GM18511 (cell line): ENCODE measurements at regions not wholly inside any gene's neighbourhood (a gene's known extent, or its start where the extent isn't known, plus 50 kb on each side); places are given as distances from the start of the nearest gene placed in this dataset.

Experiments
- ATAC-seq: cut with Tn5 transposase; IDR thresholded peaks from one replicate; pipeline ENCODE4 v1.9.1; 2021; ENCODE audit warnings: mild to moderate bottlenecking, moderate library complexity; ENCODE audit not compliant: unreplicated experiment

DNA sequence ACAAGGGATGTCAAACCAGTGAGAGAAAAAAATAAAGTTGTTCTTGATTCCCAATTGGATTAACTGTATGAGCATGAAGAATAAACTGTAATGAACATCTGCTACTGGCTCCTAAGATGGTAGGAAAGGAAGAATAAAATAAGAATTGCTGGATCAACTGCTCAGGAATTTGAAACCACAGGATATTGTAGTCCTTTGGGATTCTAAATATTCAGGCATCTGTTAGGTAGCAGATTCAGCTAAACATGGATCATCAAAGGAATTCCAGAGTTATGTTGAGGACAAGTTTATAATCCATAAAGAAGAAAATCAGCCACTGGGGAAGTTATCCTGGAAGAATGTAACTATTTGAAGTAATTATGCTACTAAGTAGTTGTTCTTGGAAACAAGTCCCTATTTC lies 65.8 kb downstream of the ISL1 start:
- no peak for ATAC-seq

DNA sequence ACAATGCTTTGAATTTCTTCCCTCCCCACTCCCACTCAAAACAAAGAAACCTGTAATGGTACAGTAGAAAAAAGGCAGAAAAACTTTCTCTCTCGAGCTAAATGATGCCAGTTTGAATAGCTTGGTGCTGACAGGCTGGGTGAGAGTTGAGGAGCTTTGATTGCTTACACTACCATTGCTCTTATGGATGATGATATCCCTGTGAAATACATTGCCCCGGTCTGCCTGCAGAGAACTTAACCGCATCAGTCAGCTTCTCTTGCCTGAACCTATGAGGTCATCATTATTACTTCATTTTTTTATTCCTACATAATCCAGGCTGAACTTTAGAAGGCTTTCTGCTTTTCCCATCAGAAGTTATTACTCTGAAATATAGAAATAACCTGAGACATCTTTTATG lies 69.3 kb downstream of the ISL1 start:
- no peak for ATAC-seq

DNA sequence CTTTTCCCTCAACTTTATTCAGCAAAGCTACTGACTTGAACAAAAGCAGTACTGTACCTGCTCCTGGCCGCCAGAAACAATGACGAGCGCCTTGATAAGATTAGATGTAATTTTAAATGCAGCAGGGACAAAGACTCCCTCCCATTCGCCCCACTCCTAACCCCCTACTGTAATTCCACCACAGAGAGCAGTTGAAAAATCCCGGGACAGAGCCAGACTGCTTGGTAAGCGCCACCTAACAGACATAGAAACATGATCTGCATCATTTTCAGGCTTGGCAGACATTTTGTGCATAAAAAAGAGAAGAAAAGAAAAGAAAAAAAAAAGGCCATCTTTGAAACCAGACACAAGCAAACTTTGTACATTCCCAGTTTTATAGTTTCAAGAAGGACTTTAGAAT lies 81.9 kb downstream of the ISL1 start:
- ATAC-seq = no peak

DNA sequence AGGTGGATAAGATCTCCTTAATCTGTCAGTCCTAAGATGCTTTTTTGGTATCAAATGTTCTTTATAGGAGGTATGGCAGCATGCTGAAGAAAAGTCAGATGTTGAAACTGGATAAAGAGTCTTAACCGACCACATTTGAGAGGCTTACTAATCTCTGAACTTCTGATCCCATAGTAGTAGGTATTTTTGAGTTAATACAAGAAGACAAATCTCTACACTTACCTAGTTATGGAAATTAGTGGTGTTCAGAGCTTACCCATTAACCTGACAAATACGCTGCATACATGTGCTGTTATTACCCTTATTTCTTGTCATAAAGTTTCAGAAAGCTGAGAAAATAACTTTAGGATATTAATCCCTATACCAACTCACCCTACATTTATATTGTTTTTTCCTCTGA lies 83.0 kb downstream of the ISL1 start:
- no peak for ATAC-seq

DNA sequence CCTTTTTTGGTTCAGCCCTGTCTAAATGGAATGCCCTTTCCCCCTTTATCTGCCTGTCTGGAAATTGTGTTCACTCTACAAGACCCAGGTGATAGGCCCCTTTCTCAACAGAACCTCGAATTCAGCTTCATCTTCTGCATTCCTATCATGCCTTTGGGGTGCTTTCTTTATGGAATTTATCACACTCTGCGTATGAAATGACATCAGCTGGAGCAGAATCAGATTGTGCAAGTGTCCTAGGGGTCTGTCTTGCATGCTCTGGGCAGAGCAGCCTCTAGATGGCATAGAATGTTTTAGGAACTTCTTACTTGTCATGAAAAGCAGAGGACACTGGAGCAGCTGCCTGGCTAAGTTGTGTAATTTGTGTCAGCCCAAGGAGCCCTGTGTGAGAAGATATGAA lies 84.9 kb downstream of the ISL1 start:
- ATAC-seq = no peak

DNA sequence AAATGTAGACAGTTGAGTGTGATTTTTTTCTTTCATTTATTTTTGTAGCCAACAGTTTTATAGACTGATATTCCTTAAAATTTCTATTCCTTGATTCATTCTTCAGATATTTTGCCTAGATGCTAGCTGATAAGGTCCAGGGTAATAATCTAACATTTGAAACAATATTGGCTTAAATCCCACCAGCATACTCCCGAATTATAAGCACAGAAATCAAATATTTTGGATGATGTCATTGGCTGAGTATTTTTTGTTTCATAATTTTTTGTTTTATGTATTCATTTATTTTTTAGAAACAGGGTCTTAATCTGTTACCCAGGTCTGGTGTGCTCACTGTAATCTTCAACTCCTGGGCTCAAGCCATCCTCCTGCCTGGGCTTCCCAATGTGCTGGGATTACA lies 88.4 kb downstream of the ISL1 start:
- no peak for ATAC-seq

DNA sequence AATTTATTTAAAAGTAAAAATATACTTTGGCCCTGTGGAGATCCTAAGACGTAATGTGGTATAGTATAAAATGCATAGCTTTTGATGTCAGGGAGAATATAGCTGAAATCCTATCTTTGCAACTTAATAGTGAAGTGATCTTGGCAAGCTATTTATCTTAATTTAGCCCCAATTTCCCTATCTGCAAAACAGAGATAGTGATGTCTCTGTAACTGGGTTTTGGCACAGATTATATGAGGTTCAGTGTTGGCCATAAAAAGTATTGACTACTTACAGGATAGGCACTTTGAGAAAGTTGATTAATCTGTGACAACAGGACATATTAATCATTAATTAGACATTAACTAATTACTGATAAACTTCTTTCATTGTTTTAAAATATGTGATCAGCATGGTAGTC lies 89.2 kb downstream of the ISL1 start:
- ATAC-seq = no peak

DNA sequence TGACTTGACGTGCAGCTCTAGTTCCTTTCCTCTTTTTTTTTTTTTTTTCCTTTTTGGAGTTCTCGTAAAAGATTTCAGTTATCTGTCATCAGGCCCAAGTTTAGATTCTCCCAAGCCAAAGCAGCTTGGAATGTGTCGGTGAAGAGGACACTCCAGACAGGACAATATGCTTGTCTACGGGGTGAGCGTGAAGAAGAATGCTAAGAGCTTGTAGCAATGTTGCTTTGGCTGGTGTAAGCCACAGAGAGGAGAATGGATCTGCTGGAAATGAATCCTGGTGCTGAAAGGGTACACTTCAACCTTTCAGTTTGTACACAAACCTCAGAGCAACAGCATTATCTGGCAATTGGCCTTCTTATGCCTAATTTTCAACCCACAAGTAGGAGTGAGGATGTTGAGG lies 92.4 kb downstream of the ISL1 start:
- no peak for ATAC-seq

DNA sequence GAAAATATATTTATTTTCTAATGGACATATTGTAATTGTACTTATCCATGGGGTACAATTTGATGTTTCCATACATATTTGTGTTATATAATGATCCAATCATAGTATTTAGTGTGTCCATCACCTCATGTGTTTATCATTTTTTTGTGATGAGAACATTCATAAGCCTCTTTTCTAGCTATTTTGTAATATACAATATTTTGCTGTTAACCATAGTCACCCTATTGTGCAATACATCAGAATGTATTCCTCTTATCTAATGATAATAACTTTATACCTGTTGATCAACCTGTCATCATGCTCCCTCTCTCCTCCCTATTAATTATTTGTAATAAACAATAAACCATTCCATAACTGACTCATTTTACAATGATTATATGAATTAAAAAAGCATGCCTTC lies 93.2 kb downstream of the ISL1 start:
- no peak for ATAC-seq

DNA sequence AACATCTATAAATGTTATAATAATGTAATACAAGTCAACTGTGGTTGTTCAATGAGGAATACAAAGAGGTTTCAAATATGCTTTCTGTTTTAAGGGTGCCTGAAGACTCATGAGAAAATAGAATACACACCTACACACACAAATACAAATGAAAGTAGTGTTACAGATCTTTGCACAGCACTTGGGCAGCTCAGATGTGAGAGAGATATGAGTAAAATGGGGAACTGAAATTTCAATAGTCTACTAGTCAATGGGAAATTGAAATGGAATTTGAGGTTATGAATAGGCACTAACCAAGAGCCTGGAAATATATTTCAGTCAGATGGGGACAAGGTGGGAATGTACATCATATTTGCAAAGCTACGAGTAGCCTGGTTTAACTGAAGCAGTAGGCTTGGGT lies 96.6 kb downstream of the ISL1 start:
- peak; percentile 73 for ATAC-seq

DNA sequence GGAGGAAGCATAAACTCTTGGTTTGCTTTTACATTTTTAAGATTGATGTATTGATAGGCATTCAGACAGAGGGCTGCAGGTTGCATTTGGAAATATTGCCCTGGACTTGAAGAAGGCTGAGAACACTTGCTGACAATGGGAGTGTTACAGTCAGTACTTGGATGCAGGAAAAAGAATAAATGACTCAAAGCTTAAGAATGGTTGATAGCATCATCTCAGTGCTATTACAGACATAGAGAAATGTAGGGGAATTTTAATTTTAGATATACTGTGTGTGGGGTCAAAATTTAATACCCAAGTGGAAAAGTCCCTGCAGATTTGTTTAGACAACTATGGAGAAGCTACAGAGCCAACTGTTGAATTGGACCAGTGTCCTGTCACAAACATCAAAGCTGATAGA lies 101.1 kb downstream of the ISL1 start:
- no peak for ATAC-seq

DNA sequence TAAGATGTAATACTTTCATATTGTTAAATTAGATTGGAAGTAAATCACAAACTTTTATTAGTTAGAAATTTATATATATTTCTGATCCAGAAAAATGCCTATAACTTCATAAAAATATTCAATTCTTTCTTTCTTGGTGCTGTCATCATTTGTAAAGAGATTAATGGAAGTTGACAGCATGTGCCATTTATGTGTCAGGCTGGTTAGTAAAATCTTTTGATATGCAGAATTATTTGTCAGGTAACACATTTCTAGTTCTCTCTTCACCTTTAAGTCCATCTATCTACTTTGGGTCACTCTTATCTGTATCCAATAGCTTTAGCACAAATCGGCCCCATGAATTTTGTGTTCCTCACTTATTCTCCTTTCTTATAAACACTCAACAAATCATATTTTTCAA lies 102.9 kb downstream of the ISL1 start:
- no peak for ATAC-seq

DNA sequence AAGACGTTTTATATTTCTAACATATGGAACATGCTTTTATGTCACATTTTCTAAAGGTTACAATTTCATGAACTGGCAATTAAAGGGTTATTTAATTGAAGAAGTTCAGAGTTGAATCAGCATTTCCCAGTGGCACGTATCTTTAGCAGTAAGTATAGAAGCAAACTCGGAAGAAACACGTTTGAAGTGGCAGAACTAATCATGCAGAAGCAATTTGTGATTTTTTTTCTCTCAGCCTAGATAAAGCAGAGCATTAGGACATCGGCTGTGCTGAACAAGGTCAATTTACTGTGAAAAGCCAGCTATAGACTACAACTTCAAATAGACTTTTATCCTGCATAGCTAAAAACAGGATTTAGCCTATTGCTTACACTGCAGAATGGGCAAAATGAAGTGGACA lies 104.7 kb downstream of the ISL1 start:
- ATAC-seq = no peak

DNA sequence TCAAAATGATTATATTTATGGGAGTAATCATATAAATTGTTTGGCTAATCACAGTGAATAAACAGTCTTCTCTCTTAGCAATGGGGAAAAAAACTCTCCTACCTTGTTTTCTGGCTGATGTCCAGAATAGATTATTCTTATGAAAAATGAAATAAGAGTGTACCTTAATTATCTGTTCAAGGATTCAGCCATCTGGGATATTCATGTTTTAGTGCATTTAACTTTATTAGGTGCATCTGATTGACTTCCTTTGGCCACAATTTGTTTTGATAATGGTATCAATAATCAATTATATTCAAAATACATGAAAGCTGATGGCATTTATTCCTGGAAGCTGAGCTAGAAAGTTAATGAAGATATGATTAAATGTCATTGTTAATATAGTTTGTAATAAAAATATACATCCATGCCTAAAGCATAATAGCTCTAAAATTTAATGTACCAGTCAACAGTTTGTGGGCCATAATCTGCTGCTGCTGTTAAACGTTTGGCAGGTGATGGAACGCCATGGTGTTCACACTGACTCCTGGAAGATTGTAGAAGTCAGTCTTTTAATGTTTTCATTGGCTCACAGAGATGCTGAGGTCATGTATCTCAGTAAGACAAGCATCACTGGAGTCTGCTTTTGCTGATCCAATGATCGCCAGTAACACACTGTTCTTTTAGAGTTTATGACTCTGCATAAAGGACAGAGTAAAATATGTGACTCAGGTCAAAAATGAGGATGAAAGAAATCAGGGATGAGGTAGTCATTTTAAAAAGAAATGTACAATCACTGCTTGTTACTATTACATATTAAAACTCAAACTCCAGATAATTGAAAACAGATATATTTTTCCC lies 105.8 kb downstream of the ISL1 start:
- ATAC-seq = no peak

DNA sequence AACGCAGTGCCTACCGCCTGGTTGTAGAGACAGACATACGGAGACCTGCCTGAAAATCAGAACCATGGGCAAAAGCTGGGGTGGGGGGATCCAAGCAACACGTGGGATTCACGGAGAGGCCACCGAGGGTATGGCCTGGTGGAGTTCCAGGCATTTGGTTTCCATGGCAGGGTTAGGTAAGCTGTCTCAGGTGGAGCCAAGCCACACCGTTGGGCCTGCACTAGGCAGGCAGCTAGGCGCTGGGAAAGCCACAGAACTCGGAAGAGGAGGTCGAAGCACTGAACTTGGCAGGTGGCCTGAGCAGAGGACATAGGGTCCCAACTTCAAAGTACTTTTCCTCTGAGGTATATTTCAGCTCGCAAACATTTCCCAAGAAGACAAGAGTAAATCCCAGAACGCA lies 111.6 kb downstream of the ISL1 start:
- no peak for ATAC-seq

DNA sequence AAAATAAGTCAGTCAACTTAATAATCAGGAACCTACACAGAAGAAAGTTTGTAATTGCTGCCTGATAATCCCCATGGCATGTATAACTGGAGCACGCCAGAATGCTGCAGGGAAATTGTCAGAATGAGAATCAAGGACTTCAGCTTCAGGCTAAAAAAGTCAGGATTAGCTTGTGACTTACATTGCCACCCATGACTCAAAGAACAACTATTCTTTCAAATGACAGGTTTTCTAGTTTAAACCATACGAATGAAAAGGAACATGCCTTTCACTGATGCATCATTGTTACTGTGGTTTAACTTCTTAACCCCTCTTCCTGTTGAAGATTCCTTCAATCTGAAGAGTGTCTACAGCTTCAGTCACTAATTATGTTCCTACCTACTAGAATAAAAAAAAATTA lies 112.4 kb downstream of the ISL1 start:
- ATAC-seq = no peak

DNA sequence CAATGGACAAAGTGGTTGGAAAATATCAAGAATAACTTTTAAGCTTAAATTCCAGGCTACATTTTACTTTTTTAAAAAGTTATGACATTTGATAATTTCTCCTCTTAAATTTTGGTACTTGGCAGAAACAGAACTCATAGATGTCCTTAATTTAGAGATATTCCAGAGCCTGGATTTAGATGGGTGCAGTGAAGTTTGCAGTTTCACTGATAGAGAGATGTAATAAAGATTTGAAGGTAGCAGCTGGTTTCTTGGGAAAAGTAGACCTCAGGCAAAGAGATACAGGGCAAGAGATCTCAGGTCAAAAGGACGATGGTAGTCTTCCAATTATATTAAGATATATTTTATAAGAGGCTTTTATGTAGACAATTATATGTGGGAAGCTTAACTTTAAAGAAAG lies 134.6 kb downstream of the ISL1 start:
- no peak for ATAC-seq

DNA sequence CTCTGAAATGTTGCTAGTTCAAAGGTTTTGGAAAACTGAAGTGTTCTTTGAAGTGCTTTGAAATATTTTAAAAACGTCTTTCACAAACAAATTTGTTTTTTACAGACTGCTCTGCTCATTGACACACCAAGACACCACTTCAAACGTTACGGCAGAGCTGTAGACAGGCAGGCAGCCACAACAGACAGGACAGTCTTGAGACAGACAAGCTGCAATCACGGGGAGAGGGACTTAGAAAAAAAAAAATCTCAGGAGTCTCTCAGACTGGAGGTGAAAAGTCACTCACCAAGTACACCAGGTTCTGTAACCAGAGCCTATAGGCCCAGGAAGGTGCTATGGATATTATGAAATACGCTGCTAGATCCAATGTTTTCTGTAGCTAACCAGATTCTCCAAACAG lies 135.4 kb downstream of the ISL1 start:
- no peak for ATAC-seq

DNA sequence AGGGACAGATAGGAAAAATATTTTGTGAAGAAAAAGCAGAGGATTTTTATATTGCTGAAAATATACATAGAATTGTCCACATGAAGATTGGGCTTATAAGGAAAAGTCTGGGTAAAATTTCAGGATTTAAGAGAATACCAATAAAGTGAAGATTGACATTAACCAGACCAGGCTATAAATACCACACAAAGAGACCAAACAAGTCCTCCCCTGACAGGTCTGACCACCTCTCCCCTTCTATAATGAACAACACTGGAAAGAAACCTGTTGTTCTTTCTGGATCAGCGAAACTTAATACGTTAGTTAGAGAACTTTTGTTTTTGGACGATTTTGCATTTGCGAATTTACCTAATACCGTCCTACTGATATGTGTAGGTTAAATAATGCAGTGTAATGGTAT lies 138.3 kb downstream of the ISL1 start:
- no peak for ATAC-seq

DNA sequence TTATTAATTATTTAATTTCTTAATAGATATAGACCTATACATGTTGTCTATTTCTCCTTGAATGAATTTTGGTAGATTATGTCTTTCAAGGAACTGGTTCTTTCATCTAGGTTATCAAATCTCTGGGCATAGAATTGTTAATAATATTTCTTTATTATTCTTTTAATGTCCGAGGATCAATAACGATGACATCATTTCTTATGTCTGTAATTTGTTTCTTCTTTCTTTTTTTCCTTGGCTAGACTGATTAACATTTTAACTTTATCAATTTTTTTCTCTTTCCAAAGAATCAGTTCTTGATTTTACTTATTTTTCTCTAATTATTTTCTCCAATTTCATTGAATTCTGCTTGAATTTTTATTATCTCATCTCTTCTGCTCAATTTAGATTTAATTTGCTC lies 156.0 kb downstream of the ISL1 start:
- ATAC-seq = no peak

DNA sequence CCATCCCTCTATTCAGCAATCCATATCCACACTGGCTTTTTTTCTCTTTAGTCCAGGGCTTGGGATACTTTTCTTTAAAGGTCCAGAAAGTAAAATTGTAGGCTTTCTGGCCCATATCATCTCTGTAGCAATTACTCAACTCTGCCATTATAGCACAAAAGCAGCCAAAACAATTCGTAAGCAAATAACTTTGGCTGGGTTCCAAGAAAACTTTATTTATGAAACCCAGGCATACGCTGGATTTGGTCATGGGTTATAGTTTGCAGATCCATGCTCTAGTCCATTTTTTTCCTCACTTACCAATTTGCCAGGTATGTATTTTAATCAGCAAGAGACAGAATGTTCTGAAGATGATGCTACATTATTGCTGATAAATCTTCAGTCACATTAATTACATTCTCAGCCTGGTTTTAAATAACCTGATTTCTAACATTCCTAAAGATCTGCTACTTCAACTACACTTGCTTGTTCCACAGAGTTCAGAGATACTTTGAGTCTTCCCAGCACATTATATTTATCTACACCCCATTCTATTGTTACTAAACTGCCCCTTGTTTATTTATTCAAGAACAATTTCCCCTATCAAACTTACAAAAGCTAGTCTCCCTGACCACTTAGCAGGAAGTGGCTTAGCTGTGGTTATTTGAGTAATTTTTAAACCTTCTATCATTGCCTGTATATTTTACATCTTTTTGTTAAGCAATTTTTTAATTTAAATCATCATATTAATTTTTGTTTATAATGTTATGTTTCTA lies 161.0 kb downstream of the ISL1 start:
- no peak for ATAC-seq

DNA sequence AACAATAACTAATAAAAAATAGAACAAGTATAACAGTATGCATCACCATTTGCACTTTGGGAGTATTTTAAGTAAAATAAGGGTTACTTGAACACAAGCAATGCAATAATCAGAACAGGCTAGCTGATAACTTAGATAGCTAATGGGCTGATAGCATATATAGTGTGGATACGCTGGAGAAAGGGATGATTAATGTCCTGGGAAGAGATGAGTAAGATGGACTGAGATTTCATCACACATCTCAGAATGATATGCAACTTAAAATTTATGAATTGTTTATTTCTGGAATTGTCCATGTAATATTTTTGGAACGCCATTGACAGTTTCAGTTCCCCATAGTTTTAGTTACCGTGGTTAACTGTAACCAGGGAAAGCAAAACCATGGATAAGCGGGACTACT lies 173.6 kb downstream of the ISL1 start:
- no peak for ATAC-seq

DNA sequence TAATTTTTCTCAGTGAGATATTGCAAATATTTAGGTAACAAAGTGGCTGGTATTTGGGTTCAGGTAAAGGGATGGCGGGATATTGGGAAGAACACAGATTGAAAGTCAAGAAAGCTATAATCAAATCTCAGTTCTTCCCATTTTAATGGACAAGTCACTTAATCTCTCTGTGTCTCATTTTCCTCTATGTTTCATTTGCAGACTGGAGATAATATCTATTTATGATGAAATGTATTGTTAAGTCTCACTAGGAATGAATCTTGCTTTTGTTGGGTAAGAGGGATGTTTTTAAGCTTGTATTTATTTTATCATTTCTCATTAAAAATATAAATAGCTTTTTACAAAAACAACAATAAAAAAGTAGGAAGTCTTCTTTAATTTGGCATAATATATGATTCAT lies 175.4 kb downstream of the ISL1 start:
- no peak for ATAC-seq
